SK-N-MC (cell line): ENCODE measurements at regions not wholly inside any gene's neighbourhood (a gene's known extent, or its start where the extent isn't known, plus 50 kb on each side); places are given as distances from the start of the nearest gene placed in this dataset.
"Not testable (repeated sequence)": the region's sequence is repeated elsewhere in the genome, so short reads cannot be mapped to it uniquely, and the experiment has no call there.

ENCODE experiments used
- DNase-seq: peaks from one replicate; pipeline ENCODE4 v3.0.0-alpha.2; 2011; ENCODE audit warnings: low read depth, low spot score
- H3K27ac ChIP-seq: fragments of 200-600 bp; sonication (generic); 2 replicates; pipeline ENCODE4 v1.5.1; 2016; ENCODE audit warnings: mixed run types
- H3K36me3 ChIP-seq: fragments of 200-600 bp; sonication (generic); 2 replicates; pipeline ENCODE4 v1.6.1; 2017; ENCODE audit warnings: antibody characterized with exemption, low read length, mixed read lengths; ENCODE audit not compliant: insufficient read depth
- H3K4me3 ChIP-seq: fragments of 200-600 bp; sonication (generic); 2 replicates; pipeline ENCODE4 v1.5.1; 2016
- H3K9ac ChIP-seq: fragments of 200-600 bp; sonication (generic); 2 replicates; pipeline ENCODE4 v1.8.0; 2017; ENCODE audit warnings: mixed run types, mixed read lengths; ENCODE audit not compliant: insufficient read length
- H3K9me3 ChIP-seq: fragments of 200-600 bp; sonication (generic); 2 replicates; pipeline ENCODE4 v1.6.1; 2017; ENCODE audit warnings: low read depth, mild to moderate bottlenecking, antibody characterized with exemption, low read length, moderate library complexity, mixed read lengths

- H3K9me3 ChIP-seq, H3K36me3 ChIP-seq, DNase-seq, H3K4me3 ChIP-seq, H3K27ac ChIP-seq, H3K9ac ChIP-seq: not testable (repeated sequence)
Measured at GRCh38 chr20:29566901-29567635, 1690.4 kb upstream of the DEFB115 start.

DNA sequence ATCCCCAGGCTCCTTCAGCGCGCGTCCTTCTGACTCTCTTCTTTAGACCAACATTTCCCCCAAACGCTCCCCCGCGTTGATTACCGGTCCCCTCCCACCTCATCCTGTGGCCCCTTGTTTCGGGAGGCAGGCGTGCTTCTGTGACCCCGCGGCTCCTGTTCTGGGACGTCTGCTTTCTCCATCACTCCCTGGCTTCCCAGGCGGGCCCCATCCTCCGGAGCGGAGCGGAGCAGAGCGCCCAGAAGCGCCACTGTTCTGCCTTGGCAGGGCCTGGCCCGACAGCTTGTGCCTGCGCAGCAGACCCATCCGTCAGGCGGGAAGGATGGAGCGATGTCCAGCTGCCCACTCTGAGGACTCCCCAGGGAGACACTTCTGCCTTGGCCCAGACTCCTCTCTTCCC is 1689.8 kb upstream of the DEFB115 start:
- H3K27ac ChIP-seq, H3K4me3 ChIP-seq, H3K36me3 ChIP-seq, DNase-seq, H3K9me3 ChIP-seq, H3K9ac ChIP-seq: not testable (repeated sequence)

- not testable (repeated sequence) for H3K36me3 ChIP-seq, H3K9ac ChIP-seq, H3K4me3 ChIP-seq, H3K9me3 ChIP-seq, H3K27ac ChIP-seq, DNase-seq
Measured at GRCh38 chr20:29570126-29570525, 1687.3 kb upstream of the DEFB115 start.

DNA sequence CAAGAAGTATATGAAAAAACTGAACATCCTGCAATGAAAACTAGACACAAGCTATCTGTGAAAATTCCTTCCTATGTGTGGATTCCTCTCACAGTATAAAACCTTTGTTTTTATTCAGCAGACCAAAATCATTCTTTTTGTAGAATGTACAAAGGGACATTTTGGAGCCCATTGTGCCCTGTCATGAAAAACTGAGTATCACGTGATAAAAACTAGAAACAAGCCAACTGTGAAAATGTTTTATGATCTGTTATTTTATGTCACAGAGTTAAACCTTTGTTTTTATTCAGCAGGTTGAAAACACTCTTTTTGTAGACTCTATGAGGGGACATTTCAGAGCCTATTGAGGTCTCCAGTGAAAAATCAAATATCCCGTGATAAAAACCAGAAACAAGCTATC is 1667.9 kb upstream of the DEFB115 start:
- not testable (repeated sequence) for H3K36me3 ChIP-seq, H3K4me3 ChIP-seq, H3K9ac ChIP-seq, DNase-seq, H3K9me3 ChIP-seq, H3K27ac ChIP-seq

GRCh38 chr20:29604163-29604562 is 1653.3 kb upstream of the DEFB115 start:
- not testable (repeated sequence) for H3K27ac ChIP-seq, H3K9ac ChIP-seq, H3K9me3 ChIP-seq, DNase-seq, H3K4me3 ChIP-seq, H3K36me3 ChIP-seq

- not testable (repeated sequence) for H3K9ac ChIP-seq, H3K36me3 ChIP-seq, H3K27ac ChIP-seq, H3K4me3 ChIP-seq, H3K9me3 ChIP-seq, DNase-seq
Measured at GRCh38 chr20:29606171-29606570, 1651.3 kb upstream of the DEFB115 start.

GRCh38 chr20:29629395-29629794 is 1628.1 kb upstream of the DEFB115 start:
- not testable (repeated sequence) for H3K27ac ChIP-seq, H3K36me3 ChIP-seq, DNase-seq, H3K9me3 ChIP-seq, H3K4me3 ChIP-seq, H3K9ac ChIP-seq
